Thyroid gland (tissue), 4 donors: ENCODE measurements at regions not wholly inside any gene's neighbourhood (a gene's known extent, or its start where the extent isn't known, plus 50 kb on each side); places are given as distances from the start of the nearest gene placed in this dataset.

Source experiments
- CTCF ChIP-seq, 6 experiments: fragments of 200-600 bp in 3 of 6; fragments of 450-650 bp in 3 of 6; sonication (generic) in 3 of 6; IDR thresholded peaks; one replicate each; pipeline ENCODE4 v1.5.1; 2016 to 2019; ENCODE audit warnings: antibody characterized with exemption in 6 of 6, mild to moderate bottlenecking in 2 of 6, inconsistent platforms in 1 of 6, moderate library complexity in 1 of 6
- POLR2A ChIP-seq, 2 donors: fragments of 450-650 bp; IDR thresholded peaks; one replicate each; pipeline ENCODE4 v1.6.1; 2017; ENCODE audit warnings: antibody characterized with exemption in 2 of 2, mild to moderate bottlenecking in 2 of 2, moderate library complexity in 1 of 2

- TF ChIP-seq POLR2A (IDR thresholded peaks at IDR 0.05) = no peak
- no peak for TF ChIP-seq CTCF (IDR thresholded peaks at IDR 0.05)
Measured at GRCh38 chr3:76776927-76777326, 263.0 kb upstream of the ROBO2 start.
